ENCODE measurements at regions not wholly inside any gene's neighbourhood (a gene's known extent, or its start where the extent isn't known, plus 50 kb on each side); places are given as distances from the start of the nearest gene placed in this dataset.

DNA sequence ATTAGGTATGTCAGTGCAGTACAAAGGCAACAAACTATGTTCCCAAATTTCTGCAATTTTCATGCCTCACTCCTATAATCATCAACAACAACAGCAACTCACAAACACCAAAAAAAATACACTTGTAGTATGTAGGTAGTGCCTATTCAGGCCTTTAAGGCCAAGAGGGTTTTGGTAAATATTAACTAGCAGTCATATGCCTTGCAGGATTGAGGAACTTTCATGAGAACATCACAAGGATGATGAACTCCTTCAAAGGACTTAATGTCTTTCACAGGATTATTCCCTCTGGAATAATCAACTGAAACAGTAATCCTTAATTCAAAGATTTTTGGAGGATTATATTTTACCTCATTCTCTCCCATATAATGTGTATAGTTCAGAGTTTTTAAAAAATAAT lies 293.8 kb downstream of the NOVA1 start:
- no peaks in the 10 kb centered on the region for H3K4me1 ChIP-seq (ENCODE audit: insufficient read depth, low read length, poor library complexity, severe bottlenecking)
- H3K27ac ChIP-seq (ENCODE audit: low read depth, low read length, poor library complexity, severe bottlenecking): no peak overlapping the region
- ChIA-PET POLR2A (ENCODE audit: low non-redundant PET) (no interaction called here), CTCF (no interaction called here)
- DNase-seq (ENCODE audit: low spot score): no peak
- intact Hi-C loops (cut with micrococcal nuclease; ENCODE audit: unreplicated experiment): no loop called here
- no peaks in the 10 kb centered on the region for H3K27me3 ChIP-seq (replicated peaks; ENCODE audit: insufficient read depth, low read depth, low read length, poor library complexity)
- H3K36me3 ChIP-seq (ENCODE audit: insufficient read depth, low read length, poor library complexity, severe bottlenecking): no peaks in the 10 kb centered on the region
- H3K9me3 ChIP-seq (ENCODE audit: low read depth, low read length, poor library complexity, severe bottlenecking): no peaks in the 10 kb centered on the region
- no TSS peak for BruUV-seq (replicated peaks)
- TF ChIP-seq, protein P1, sequence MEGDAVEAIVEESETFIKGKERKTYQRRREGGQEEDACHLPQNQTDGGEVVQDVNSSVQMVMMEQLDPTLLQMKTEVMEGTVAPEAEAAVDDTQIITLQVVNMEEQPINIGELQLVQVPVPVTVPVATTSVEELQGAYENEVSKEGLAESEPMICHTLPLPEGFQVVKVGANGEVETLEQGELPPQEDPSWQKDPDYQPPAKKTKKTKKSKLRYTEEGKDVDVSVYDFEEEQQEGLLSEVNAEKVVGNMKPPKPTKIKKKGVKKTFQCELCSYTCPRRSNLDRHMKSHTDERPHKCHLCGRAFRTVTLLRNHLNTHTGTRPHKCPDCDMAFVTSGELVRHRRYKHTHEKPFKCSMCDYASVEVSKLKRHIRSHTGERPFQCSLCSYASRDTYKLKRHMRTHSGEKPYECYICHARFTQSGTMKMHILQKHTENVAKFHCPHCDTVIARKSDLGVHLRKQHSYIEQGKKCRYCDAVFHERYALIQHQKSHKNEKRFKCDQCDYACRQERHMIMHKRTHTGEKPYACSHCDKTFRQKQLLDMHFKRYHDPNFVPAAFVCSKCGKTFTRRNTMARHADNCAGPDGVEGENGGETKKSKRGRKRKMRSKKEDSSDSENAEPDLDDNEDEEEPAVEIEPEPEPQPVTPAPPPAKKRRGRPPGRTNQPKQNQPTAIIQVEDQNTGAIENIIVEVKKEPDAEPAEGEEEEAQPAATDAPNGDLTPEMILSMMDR (conservative IDR thresholded peaks at IDR 0.05; ENCODE audit: low read depth, low read length): no peak
- TF ChIP-seq EZH2 (IDR thresholded peaks at IDR 0.05; ENCODE audit: borderline replicate concordance, low read depth, low read length, poor library complexity, severe bottlenecking): no peak
- no peak overlapping the region for H3K4me3 ChIP-seq (ENCODE audit: low read depth, low read length, poor library complexity, severe bottlenecking)

DNA sequence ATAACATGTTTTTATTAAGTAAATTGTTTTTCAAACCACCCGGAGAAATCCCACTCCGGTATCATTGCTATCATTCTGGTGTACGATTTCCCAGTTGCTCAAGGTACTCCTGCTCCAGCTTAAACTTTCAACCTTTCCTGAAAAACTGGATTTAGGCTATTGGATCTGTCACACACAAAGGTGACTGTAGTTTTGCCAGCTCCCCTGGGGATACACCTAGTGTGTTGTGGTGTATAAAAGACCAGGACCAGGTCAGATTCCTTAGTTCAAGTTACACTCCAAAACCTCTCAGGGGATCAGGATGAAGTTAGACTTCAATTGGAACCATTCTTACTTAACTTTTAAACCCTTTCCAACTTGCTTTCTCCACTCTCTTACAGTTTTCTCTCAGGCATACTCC lies 303.9 kb downstream of the NOVA1 start:
- H3K4me3 ChIP-seq (ENCODE audit: low read depth, low read length, poor library complexity, severe bottlenecking): no peak overlapping the region
- no peaks in the 10 kb centered on the region for H3K36me3 ChIP-seq (ENCODE audit: insufficient read depth, low read length, poor library complexity, severe bottlenecking)
- no peaks in the 10 kb centered on the region for H3K4me1 ChIP-seq (ENCODE audit: insufficient read depth, low read length, poor library complexity, severe bottlenecking)
- H3K9me3 ChIP-seq (ENCODE audit: low read depth, low read length, poor library complexity, severe bottlenecking): no peaks in the 10 kb centered on the region
- TF ChIP-seq, protein P1 (conservative IDR thresholded peaks at IDR 0.05; ENCODE audit: low read depth, low read length): no peak
- no peak for TF ChIP-seq EZH2 (IDR thresholded peaks at IDR 0.05; ENCODE audit: borderline replicate concordance, low read depth, low read length, poor library complexity, severe bottlenecking)
- intact Hi-C loops (cut with micrococcal nuclease; ENCODE audit: unreplicated experiment): no loop called here
- ChIA-PET POLR2A (ENCODE audit: low non-redundant PET) (no interaction called here), CTCF (no interaction called here)
- no TSS peak for BruUV-seq (replicated peaks)
- DNase-seq (ENCODE audit: low spot score): no peak
- H3K27me3 ChIP-seq (replicated peaks; ENCODE audit: insufficient read depth, low read depth, low read length, poor library complexity): no peaks in the 10 kb centered on the region
- no peak overlapping the region for H3K27ac ChIP-seq (ENCODE audit: low read depth, low read length, poor library complexity, severe bottlenecking)

DNA sequence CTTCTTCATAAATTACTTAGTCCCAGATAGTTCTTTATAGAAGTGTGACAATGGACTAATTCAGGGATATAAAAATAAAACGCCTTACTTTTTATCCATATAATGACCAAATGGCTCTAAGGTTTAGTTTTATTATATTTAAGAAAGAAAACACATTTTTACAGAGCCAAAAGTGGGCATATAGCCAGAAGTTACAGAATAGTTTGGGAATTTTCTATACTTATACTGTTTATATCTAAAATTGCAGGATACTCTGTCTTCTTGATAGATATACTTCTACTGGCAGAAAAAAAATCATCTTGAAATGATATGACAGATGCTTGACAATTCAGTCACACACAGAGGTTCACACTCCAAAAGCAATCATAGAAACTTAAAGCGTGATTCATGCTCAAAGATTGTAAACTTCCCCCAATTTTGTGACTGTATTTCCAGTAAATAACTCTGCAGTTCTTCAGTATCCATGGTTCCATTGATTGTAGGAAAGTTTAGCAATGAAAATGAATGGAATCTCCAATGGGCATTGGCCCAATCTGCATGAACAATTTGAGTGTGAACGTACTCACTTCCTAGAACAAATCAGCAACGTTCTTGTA lies 307.8 kb downstream of the NOVA1 start:
- Histone ChIP-seq H3K4me1 (ENCODE audit: insufficient read depth, low read length, poor library complexity, severe bottlenecking) (no peaks in the 10 kb centered on the region), H3K4me3 (ENCODE audit: low read depth, low read length, poor library complexity, severe bottlenecking) (no peak overlapping the region), H3K36me3 (ENCODE audit: insufficient read depth, low read length, poor library complexity, severe bottlenecking) (no peaks in the 10 kb centered on the region), H3K9me3 (ENCODE audit: low read depth, low read length, poor library complexity, severe bottlenecking) (no peaks in the 10 kb centered on the region), H3K27me3 (replicated peaks; ENCODE audit: insufficient read depth, low read depth, low read length, poor library complexity) (no peaks in the 10 kb centered on the region), H3K27ac (ENCODE audit: low read depth, low read length, poor library complexity, severe bottlenecking) (no peak overlapping the region)
- POLR2A ChIA-PET (ENCODE audit: low non-redundant PET): no interaction called here
- BruUV-seq (replicated peaks): no TSS peak
- CTCF ChIA-PET: no interaction called here
- intact Hi-C loops (cut with micrococcal nuclease; ENCODE audit: unreplicated experiment): no loop called here
- no peak for DNase-seq (ENCODE audit: low spot score)
- no peak for TF ChIP-seq EZH2 (IDR thresholded peaks at IDR 0.05; ENCODE audit: borderline replicate concordance, low read depth, low read length, poor library complexity, severe bottlenecking)
- TF ChIP-seq, protein P1 (conservative IDR thresholded peaks at IDR 0.05; ENCODE audit: low read depth, low read length): no peak

Measured in A673 (cell line).